Fibroblast of skin of back (primary cell): ENCODE measurements at regions not wholly inside any gene's neighbourhood (a gene's known extent, or its start where the extent isn't known, plus 50 kb on each side); places are given as distances from the start of the nearest gene placed in this dataset.

ENCODE experiments used
- DNase-seq: peaks from one replicate; pipeline ENCODE4 v3.0.0-alpha.2; 2013

- no peak for DNase-seq
Measured at GRCh38 chr10:43946445-43946844, 297.8 kb upstream of the ZNF32 start.

GRCh38 chr10:43945908-43946307, 297.2 kb upstream of the ZNF32 start:
- DNase-seq, result no peak

GRCh38 chr10:43945094-43945730, 296.5 kb upstream of the ZNF32 start:
- DNase-seq, result peak; percentile 32

- DNase-seq, result no peak
Measured at GRCh38 chr10:43944381-43945093, 295.9 kb upstream of the ZNF32 start.

GRCh38 chr10:43943818-43944360, 295.2 kb upstream of the ZNF32 start:
- no peak for DNase-seq

GRCh38 chr10:43943119-43943817, 294.6 kb upstream of the ZNF32 start:
- DNase-seq, result no peak

- no peak for DNase-seq
Measured at GRCh38 chr10:43942096-43942850, 293.6 kb upstream of the ZNF32 start.

GRCh38 chr10:43940898-43941837, 292.5 kb upstream of the ZNF32 start:
- no peak for DNase-seq

GRCh38 chr10:43939939-43940820, 291.5 kb upstream of the ZNF32 start:
- DNase-seq, result peak; percentile 37

GRCh38 chr10:43939389-43939938, 290.8 kb upstream of the ZNF32 start:
- no peak for DNase-seq

- no peak for DNase-seq
Measured at GRCh38 chr10:43938810-43939209, 290.1 kb upstream of the ZNF32 start.

GRCh38 chr10:43931308-43931930, 282.7 kb upstream of the ZNF32 start:
- peak; percentile 98 for DNase-seq

GRCh38 chr10:43930777-43931176, 282.1 kb upstream of the ZNF32 start:
- DNase-seq, result no peak

GRCh38 chr10:43930243-43930642, 281.6 kb upstream of the ZNF32 start:
- no peak for DNase-seq

GRCh38 chr10:43929122-43929521, 280.4 kb upstream of the ZNF32 start:
- DNase-seq, result no peak

GRCh38 chr10:43928425-43928968, 279.8 kb upstream of the ZNF32 start:
- no peak for DNase-seq

- no peak for DNase-seq
Measured at GRCh38 chr10:43926875-43927406, 278.3 kb upstream of the ZNF32 start.

- no peak for DNase-seq
Measured at GRCh38 chr10:43926371-43926770, 277.7 kb upstream of the ZNF32 start.

GRCh38 chr10:43925793-43926192, 277.1 kb upstream of the ZNF32 start:
- DNase-seq, result no peak
